Prostate gland (tissue), 2 donors: ENCODE measurements at regions not wholly inside any gene's neighbourhood (a gene's known extent, or its start where the extent isn't known, plus 50 kb on each side); places are given as distances from the start of the nearest gene placed in this dataset.

Experiments
- POLR2A ChIP-seq: fragments of 450-650 bp; IDR thresholded peaks from one replicate; pipeline ENCODE4 v1.6.1; 2016; ENCODE audit warnings: antibody characterized with exemption, mild to moderate bottlenecking
- TF ChIP-seq, protein P1 (sequence below), 4 experiments: fragments of 200-600 bp in 2 of 4; fragments of 450-650 bp in 2 of 4; sonication (generic) in 2 of 4; IDR thresholded peaks; 1 replicate in 3 of 4; 2 replicates in 1 of 4; pipeline ENCODE4 v1.5.1; 2016 to 2019; ENCODE audit warnings: antibody characterized with exemption in 4 of 4, mild to moderate bottlenecking in 2 of 4, moderate library complexity in 2 of 4

DNA sequence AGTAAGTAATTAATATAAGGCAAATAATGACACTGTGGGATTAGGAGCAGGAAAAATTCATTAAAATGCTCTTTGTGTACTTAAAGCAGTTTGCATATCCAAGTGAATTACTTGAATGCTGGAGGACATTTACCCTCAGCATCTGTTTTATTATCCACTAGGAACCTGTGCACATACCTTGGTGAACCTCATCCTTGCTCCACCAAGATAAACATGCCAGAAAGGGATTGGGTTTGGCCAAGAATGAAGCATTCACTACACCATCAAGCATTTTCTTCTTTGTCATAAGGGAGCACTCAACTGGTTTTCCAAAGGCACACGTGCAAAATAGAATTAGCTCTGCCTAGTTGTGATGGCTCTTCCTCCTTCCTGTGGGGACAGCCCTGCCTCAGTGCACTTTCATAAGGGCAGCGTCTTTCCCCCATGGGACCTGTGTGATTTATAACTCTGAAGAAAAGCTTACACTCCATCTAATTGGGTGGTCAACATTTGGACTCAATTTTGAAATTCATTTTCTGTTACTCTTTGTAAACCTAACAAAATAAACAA lies 291.7 kb downstream of the USP46 start:
- TF ChIP-seq, protein P1, sequence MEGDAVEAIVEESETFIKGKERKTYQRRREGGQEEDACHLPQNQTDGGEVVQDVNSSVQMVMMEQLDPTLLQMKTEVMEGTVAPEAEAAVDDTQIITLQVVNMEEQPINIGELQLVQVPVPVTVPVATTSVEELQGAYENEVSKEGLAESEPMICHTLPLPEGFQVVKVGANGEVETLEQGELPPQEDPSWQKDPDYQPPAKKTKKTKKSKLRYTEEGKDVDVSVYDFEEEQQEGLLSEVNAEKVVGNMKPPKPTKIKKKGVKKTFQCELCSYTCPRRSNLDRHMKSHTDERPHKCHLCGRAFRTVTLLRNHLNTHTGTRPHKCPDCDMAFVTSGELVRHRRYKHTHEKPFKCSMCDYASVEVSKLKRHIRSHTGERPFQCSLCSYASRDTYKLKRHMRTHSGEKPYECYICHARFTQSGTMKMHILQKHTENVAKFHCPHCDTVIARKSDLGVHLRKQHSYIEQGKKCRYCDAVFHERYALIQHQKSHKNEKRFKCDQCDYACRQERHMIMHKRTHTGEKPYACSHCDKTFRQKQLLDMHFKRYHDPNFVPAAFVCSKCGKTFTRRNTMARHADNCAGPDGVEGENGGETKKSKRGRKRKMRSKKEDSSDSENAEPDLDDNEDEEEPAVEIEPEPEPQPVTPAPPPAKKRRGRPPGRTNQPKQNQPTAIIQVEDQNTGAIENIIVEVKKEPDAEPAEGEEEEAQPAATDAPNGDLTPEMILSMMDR (IDR thresholded peaks at IDR 0.05) = no peak
- TF ChIP-seq POLR2A = no peak
